ENCODE measurements at regions not wholly inside any gene's neighbourhood (a gene's known extent, or its start where the extent isn't known, plus 50 kb on each side); places are given as distances from the start of the nearest gene placed in this dataset.

GRCh38 chr15:85976986-85977385, 102.7 kb upstream of the AGBL1 start:
- BruUV-seq (replicated peaks) = no TSS peak
- dilution Hi-C loops (cut with MboI; ENCODE audit: extremely low pct_ligation_motif_present, low sequenced_read_pairs) (no loop called here), intact Hi-C loops (cut with micrococcal nuclease) (no loop called here)
- CTCF ChIA-PET = no interaction called here
- Histone ChIP-seq H4K20me1 (replicated peaks; ENCODE audit: control insufficient read depth, extremely low read depth, insufficient read depth, low read length) (no peaks in the 10 kb centered on the region), H3K27me3 (ENCODE audit: control insufficient read depth in 2 of 2, insufficient read depth in 2 of 2, low read length in 2 of 2) (no peaks in the 10 kb centered on the region), H3K9ac (replicated peaks; ENCODE audit: extremely low read depth, insufficient read depth, low read length) (no peak overlapping the region), H2AFZ (ENCODE audit: low read depth, low read length) (no peak overlapping the region), H3K79me2 (ENCODE audit: control insufficient read depth, insufficient read depth, low read length) (no peaks in the 10 kb centered on the region), H3K4me3 (replicated peaks in 1 of 3; ENCODE audit: insufficient read depth in 1 of 3, low read depth in 1 of 3, low read length in 3 of 3) (no peak overlapping the region), H3K9me1 (replicated peaks; ENCODE audit: control insufficient read depth, extremely low read depth, insufficient read depth, low read length) (no peaks in the 10 kb centered on the region), H3K9me3 (replicated peaks; ENCODE audit: control insufficient read depth, insufficient read depth, low read length) (no peaks in the 10 kb centered on the region), H3K36me3 (ENCODE audit: control insufficient read depth in 2 of 2, extremely low read depth in 1 of 2, insufficient read depth in 2 of 2, low read length in 2 of 2) (no peaks in the 10 kb centered on the region), H3K4me2 (ENCODE audit: insufficient read depth, low read length) (no peak overlapping the region), H3K27ac (ENCODE audit: insufficient read depth, low read depth, low read length) (no peak overlapping the region), H3K4me1 (ENCODE audit: control insufficient read depth, extremely low read depth, insufficient read depth, low read length) (no peaks in the 10 kb centered on the region)
- DNase-seq (ENCODE audit: low read depth, low spot score) (no peak), FAIRE-seq (no peak)
- POLR2A ChIA-PET = no interaction called here
- TF ChIP-seq MAX (IDR thresholded peaks at IDR 0.05; ENCODE audit: insufficient read depth, insufficient read length) (no peak), GATA2 (IDR thresholded peaks at IDR 0.05; ENCODE audit: insufficient read depth, insufficient read length, low read depth, low read length) (no peak), POLR2AphosphoS5 (IDR thresholded peaks at IDR 0.05; ENCODE audit: insufficient read depth, low read depth, low read length) (no peak), EZH2 (IDR thresholded peaks at IDR 0.05; ENCODE audit: borderline replicate concordance, low read depth, low read length, severe bottlenecking) (no peak)

GRCh38 chr15:85977586-85977985, 102.1 kb upstream of the AGBL1 start:
- no peaks in the 10 kb centered on the region for H3K9me3 ChIP-seq (replicated peaks; ENCODE audit: control insufficient read depth, insufficient read depth, low read length)
- H3K4me2 ChIP-seq (ENCODE audit: insufficient read depth, low read length) = no peak overlapping the region
- no peak overlapping the region for H2AFZ ChIP-seq (ENCODE audit: low read depth, low read length)
- H3K27me3 ChIP-seq (ENCODE audit: control insufficient read depth in 2 of 2, insufficient read depth in 2 of 2, low read length in 2 of 2) = no peaks in the 10 kb centered on the region
- H3K9me1 ChIP-seq (replicated peaks; ENCODE audit: control insufficient read depth, extremely low read depth, insufficient read depth, low read length) = no peaks in the 10 kb centered on the region
- no peaks in the 10 kb centered on the region for H3K36me3 ChIP-seq (ENCODE audit: control insufficient read depth in 2 of 2, extremely low read depth in 1 of 2, insufficient read depth in 2 of 2, low read length in 2 of 2)
- intact Hi-C loops (cut with micrococcal nuclease) (no loop called here), dilution Hi-C loops (cut with MboI; ENCODE audit: extremely low pct_ligation_motif_present, low sequenced_read_pairs) (no loop called here)
- DNase-seq (ENCODE audit: low read depth, low spot score) = no peak
- no peaks in the 10 kb centered on the region for H4K20me1 ChIP-seq (replicated peaks; ENCODE audit: control insufficient read depth, extremely low read depth, insufficient read depth, low read length)
- no peak overlapping the region for H3K4me3 ChIP-seq (replicated peaks in 1 of 3; ENCODE audit: insufficient read depth in 1 of 3, low read depth in 1 of 3, low read length in 3 of 3)
- no peak for FAIRE-seq
- H3K79me2 ChIP-seq (ENCODE audit: control insufficient read depth, insufficient read depth, low read length) = no peaks in the 10 kb centered on the region
- no peaks in the 10 kb centered on the region for H3K4me1 ChIP-seq (ENCODE audit: control insufficient read depth, extremely low read depth, insufficient read depth, low read length)
- no TSS peak for BruUV-seq (replicated peaks)
- TF ChIP-seq POLR2A (IDR thresholded peaks at IDR 0.05; ENCODE audit: low read depth, low read length) (no peak), CTCF (IDR thresholded peaks at IDR 0.05; ENCODE audit: extremely low read depth in 1 of 2, insufficient read depth in 1 of 2, low read depth in 1 of 2, low read length in 2 of 2) (no peak), FOS (IDR thresholded peaks at IDR 0.05; ENCODE audit: borderline replicate concordance, insufficient read depth, low read length) (no peak), POLR2AphosphoS5 (IDR thresholded peaks at IDR 0.05; ENCODE audit: insufficient read depth, low read depth, low read length) (no peak), JUN (IDR thresholded peaks at IDR 0.05; ENCODE audit: borderline replicate concordance, insufficient read depth, insufficient read length, low read depth) (no peak), GATA2 (IDR thresholded peaks at IDR 0.05; ENCODE audit: insufficient read depth, insufficient read length, low read depth, low read length) (no peak), MAX (IDR thresholded peaks at IDR 0.05; ENCODE audit: insufficient read depth, insufficient read length) (no peak), EZH2 (IDR thresholded peaks at IDR 0.05; ENCODE audit: borderline replicate concordance, low read depth, low read length, severe bottlenecking) (no peak), MYC (IDR thresholded peaks at IDR 0.05; ENCODE audit: low read depth, low read length) (no peak)
- H3K27ac ChIP-seq (ENCODE audit: insufficient read depth, low read depth, low read length) = no peak overlapping the region
- ChIA-PET CTCF (no interaction called here), POLR2A (no interaction called here)
- no peak overlapping the region for H3K9ac ChIP-seq (replicated peaks; ENCODE audit: extremely low read depth, insufficient read depth, low read length)

Data from endothelial cell of umbilical vein (primary cell).